ENCODE measurements at regions not wholly inside any gene's neighbourhood (a gene's known extent, or its start where the extent isn't known, plus 50 kb on each side); places are given as distances from the start of the nearest gene placed in this dataset.

DNA sequence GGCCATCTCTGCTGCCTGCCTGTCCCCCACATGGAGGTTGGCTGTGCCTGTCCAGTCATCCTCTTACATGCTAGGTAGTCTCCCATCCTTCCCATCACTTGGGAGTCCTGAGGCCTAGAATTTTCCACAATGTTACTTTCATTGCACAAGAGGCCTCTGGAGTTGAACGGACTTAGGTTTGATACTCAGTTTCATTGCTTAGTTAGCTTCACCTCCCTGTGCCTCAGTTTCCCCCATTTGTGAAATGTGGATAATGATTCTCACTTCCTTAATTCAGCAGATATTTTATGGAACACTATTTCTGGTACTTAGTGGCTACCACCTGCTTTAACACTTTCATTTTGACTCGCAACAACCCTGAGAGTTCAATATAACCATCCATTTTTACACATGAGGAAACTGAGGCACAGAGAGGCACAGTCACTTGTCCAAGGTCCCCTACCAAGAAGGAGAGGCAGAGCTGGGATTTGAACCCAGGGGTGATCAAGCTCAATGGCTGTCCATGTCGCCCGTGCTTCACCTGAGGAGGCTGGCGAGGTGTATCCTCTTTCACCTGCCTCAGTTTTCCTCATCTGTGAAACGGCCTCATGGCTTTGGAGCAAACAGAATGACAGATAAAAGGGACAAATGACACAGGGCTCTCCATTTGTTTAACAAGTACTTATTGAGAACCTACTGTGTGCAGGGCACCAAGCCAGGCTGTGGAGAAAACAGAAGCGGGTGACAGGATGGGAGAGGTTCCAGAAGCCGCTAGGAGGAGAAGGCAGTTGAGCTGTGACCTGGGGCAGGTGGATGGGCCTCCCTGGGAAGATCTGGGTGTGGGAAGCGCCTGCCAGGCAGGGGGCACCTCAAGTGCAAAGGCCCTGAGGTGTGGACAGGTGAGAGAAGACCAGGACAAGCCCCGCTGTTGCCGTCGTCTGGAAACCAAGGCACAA, 154.3 kb upstream of the PTPN1 start:
- FAIRE-seq (no peak), DNase-seq (ENCODE audit: extremely low read depth in 1 of 4, low spot score in 3 of 4) (no peak), ATAC-seq (peak; percentile 28; the same call in 2 of the 3 replicates)
- Histone ChIP-seq H3K4me2 (ENCODE audit: insufficient read depth, low read length) (no peak overlapping the region), H3K9ac (ENCODE audit: insufficient read depth in 1 of 2, low read depth in 2 of 2, low read length in 2 of 2) (peak overlapping the region in 1 of 2 experiments; percentile 37; a peak in 1 of 4 replicates), H4K20me1 (replicated peaks; ENCODE audit: control insufficient read depth, insufficient read depth, low read length) (0 out of 2 replicates have a peak, but pooled peaks cover 3% of the 10 kb centered on the region), H3K27me3 (ENCODE audit: control insufficient read depth in 2 of 2, insufficient read depth in 2 of 2, low read length in 2 of 2) (no peaks in the 10 kb centered on the region; a peak in 1 of 5 replicates), H3K79me2 (ENCODE audit: control insufficient read depth, insufficient read depth, low read length) (no peaks in the 10 kb centered on the region), H3K4me3 (no peak overlapping the region), H3K9me3 (replicated peaks; ENCODE audit: control insufficient read depth, insufficient read depth, low read depth, low read length) (no peaks in the 10 kb centered on the region), H2AFZ (ENCODE audit: low read depth, low read length) (no peak overlapping the region; the same call in 1 of the 2 replicates), H3K4me1 (replicated peaks in 1 of 2; ENCODE audit: control insufficient read depth in 2 of 2, insufficient read depth in 2 of 2, low read length in 2 of 2) (peaks cover 9 to 19% of the 10 kb centered on the region in 2 experiments; a peak in 4 of 5 replicates), H3K9me1 (ENCODE audit: control insufficient read depth, insufficient read depth, low read length) (no peaks in the 10 kb centered on the region), H3K36me3 (ENCODE audit: control insufficient read depth, insufficient read depth, low read length) (no peaks in the 10 kb centered on the region), H3K27ac (ENCODE audit: extremely low read depth, low read depth, low read length) (no peak overlapping the region)
- BruUV-seq (replicated peaks) = no TSS peak
- no peak for TF ChIP-seq TOE1 (IDR thresholded peaks at IDR 0.05; ENCODE audit: borderline replicate concordance)
- TF ChIP-seq TOE1 (CRISPR knock-in tag; IDR thresholded peaks at IDR 0.05; ENCODE audit: borderline replicate concordance, low read depth) = no peak
- peak; percentile 84 for TF ChIP-seq ZKSCAN1 (IDR thresholded peaks at IDR 0.05; ENCODE audit: low read depth, low read length)
- TF ChIP-seq CHD4 (IDR thresholded peaks at IDR 0.05; ENCODE audit: insufficient read depth, insufficient replicate concordance, low read depth, low read length, poor library complexity, severe bottlenecking) = peak; percentile 23
- TF ChIP-seq ADNP (tag; IDR thresholded peaks at IDR 0.05) = peak; percentile 66
- peak; percentile 8; the same call in 1 of the 2 replicates for TF ChIP-seq L3MBTL2 (IDR thresholded peaks at IDR 0.05)
- peak; percentile 88 for TF ChIP-seq RBM25 (IDR thresholded peaks at IDR 0.05; ENCODE audit: low read depth, low read length, severe bottlenecking)
- peak; percentile 90 for TF ChIP-seq BCOR (IDR thresholded peaks at IDR 0.05)
- TF ChIP-seq CBX5 (IDR thresholded peaks at IDR 0.05; ENCODE audit: borderline replicate concordance, low read depth) = no peak
- no peak for TF ChIP-seq FOXO4 (CRISPR knock-in tag; IDR thresholded peaks at IDR 0.05)
- no peak for TF ChIP-seq SMARCB1 (IDR thresholded peaks at IDR 0.05; ENCODE audit: insufficient read length, low read depth)
- ChIA-PET CTCF (ENCODE audit: low intra/inter-chr PET ratio) (no interaction called here), POLR2A (interaction anchor here (0.5 to 2.1 kb wide), 9 partner anchors 8 to 288 kb away, joined by 3 to 9 read pairs (median 3); no protein-coding TSS in a partner anchor)
- 46% methylated on average over 12 of the region's 12 CpGs for WGBS (ENCODE audit: insufficient coverage, low coverage, missing lambda C conversion rate)
- intact Hi-C loops (cut with micrococcal nuclease) = no loop called here
- in situ Hi-C loops (cut with MboI) = no loop called here

Measured in K562 (cell line).